B cell (primary cell): ENCODE measurements at regions not wholly inside any gene's neighbourhood (a gene's known extent, or its start where the extent isn't known, plus 50 kb on each side); places are given as distances from the start of the nearest gene placed in this dataset.

Experiments used
- ATAC-seq: fragments of 200-7000 bp; cut with Tn5 transposase; one replicate; pipeline ENCODE4 v1.10.0; 2021; ENCODE audit warnings: low read depth, mild to moderate bottlenecking, moderate number of reproducible peaks, moderate library complexity
- CTCF ChIA-PET: fragments of 350-600 bp; sonication (Branson Sonifier 250); formaldehyde crosslinking; loops from one replicate; lab custom pipeline; 2021; ENCODE audit warnings: antibody characterized with exemption, inconsistent platforms; lab: Charles Lee
- POLR2A ChIA-PET: fragments of 350-600 bp; sonication (Branson Sonifier 250); formaldehyde crosslinking; loops from one replicate; lab custom pipeline; 2021; ENCODE audit warnings: antibody characterized with exemption; lab: Charles Lee
- DNase-seq: peaks from one replicate; pipeline ENCODE4 v3.0.0; 2013
- H2AFZ ChIP-seq: 2 replicates; pipeline ENCODE4 v1.6.1; 2012; ENCODE audit warnings: mild to moderate bottlenecking, low read depth, low read length; ENCODE audit not compliant: insufficient read depth, poor library complexity, severe bottlenecking
- H3K27ac ChIP-seq, 2 donors: 1 replicate in 1 of 2; 2 replicates in 1 of 2; pipeline ENCODE4 v1.5.1; 2012 to 2013; ENCODE audit warnings: low read length in 2 of 2, mild to moderate bottlenecking in 2 of 2, moderate library complexity in 1 of 2
- H3K27me3 ChIP-seq, 4 experiments: fragments of 200-600 bp in 1 of 4; sonication (generic) in 1 of 4; replicated peaks in 1 of 4; 1 replicate in 2 of 4; 2 replicates in 2 of 4; pipeline versions ENCODE4 v1.6.1 to v1.7.0; 2013 to 2016; ENCODE audit warnings: low read length in 3 of 4, mild to moderate bottlenecking in 2 of 4, mixed read lengths in 1 of 4, moderate library complexity in 1 of 4; ENCODE audit not compliant: insufficient read depth in 4 of 4, control insufficient read depth in 3 of 4; ENCODE audit errors: control extremely low read depth in 1 of 4
- H3K36me3 ChIP-seq, 2 experiments: replicated peaks in 1 of 2; 1 replicate in 1 of 2; 2 replicates in 1 of 2; pipeline versions ENCODE4 v1.6.1 to v1.7.1; 2013; ENCODE audit warnings: low read length in 1 of 2; ENCODE audit not compliant: insufficient read depth in 2 of 2, control insufficient read depth in 1 of 2; ENCODE audit errors: control extremely low read depth in 1 of 2, extremely low read depth in 1 of 2
- H3K4me1 ChIP-seq, 2 donors: fragments of 200-600 bp in 1 of 2; sonication (generic) in 1 of 2; 1 replicate in 1 of 2; 2 replicates in 1 of 2; pipeline versions ENCODE4 v1.5.1 to v1.6.1; 2013 to 2017; ENCODE audit warnings: low read length in 2 of 2; ENCODE audit not compliant: control insufficient read depth in 2 of 2, insufficient read depth in 2 of 2
- H3K4me2 ChIP-seq: replicated peaks from 2 replicates; pipeline ENCODE3; 2012; ENCODE audit warnings: mild to moderate bottlenecking, low read depth, low read length; ENCODE audit not compliant: poor library complexity, severe bottlenecking
- H3K4me3 ChIP-seq, 5 experiments: fragments of 200-600 bp in 1 of 5; sonication (generic) in 1 of 5; 1 replicate in 3 of 5; 2 replicates in 2 of 5; pipeline versions ENCODE4 v1.5.1 to v1.7.0; 2011 to 2016; ENCODE audit warnings: low read length in 4 of 5, mild to moderate bottlenecking in 4 of 5, low read depth in 2 of 5, control low read depth in 1 of 5, moderate library complexity in 1 of 5; ENCODE audit not compliant: insufficient read depth in 1 of 5; ENCODE audit errors: control extremely low read depth in 1 of 5, extremely low read depth in 1 of 5
- H3K79me2 ChIP-seq: fragments of 200-600 bp; sonication (generic); one replicate; pipeline ENCODE4 v1.6.0; 2016; ENCODE audit warnings: low read length; ENCODE audit not compliant: control insufficient read depth, insufficient read depth
- H3K9ac ChIP-seq: fragments of 200-600 bp; sonication (generic); 2 replicates; pipeline ENCODE4 v1.6.1; 2017; ENCODE audit warnings: mild to moderate bottlenecking, low read length, moderate library complexity
- H3K9me3 ChIP-seq, 3 donors: one replicate each; pipeline versions ENCODE4 v1.6.1 to v1.7.1; 2013; ENCODE audit warnings: low read length in 2 of 3; ENCODE audit not compliant: control insufficient read depth in 2 of 3, insufficient read depth in 1 of 3; ENCODE audit errors: control extremely low read depth in 1 of 3
- H4K20me1 ChIP-seq: 2 replicates; pipeline ENCODE4 v1.6.0; 2012; ENCODE audit warnings: mild to moderate bottlenecking, low read length; ENCODE audit not compliant: insufficient read depth, control insufficient read depth, poor library complexity, severe bottlenecking
- H3K27ac Mint-ChIP-seq: one replicate; pipeline ENCODE4 v1.8.0; 2021; ENCODE audit warnings: mixed read lengths
- H3K27me3 Mint-ChIP-seq: one replicate; pipeline ENCODE4 v1.8.0; 2021; ENCODE audit warnings: mixed read lengths
- H3K4me1 Mint-ChIP-seq: one replicate; pipeline ENCODE4 v1.8.0; 2021; ENCODE audit warnings: mixed read lengths
- H3K4me3 Mint-ChIP-seq: one replicate; pipeline ENCODE4 v1.8.0; 2021; ENCODE audit warnings: mixed read lengths
- H3K9me3 Mint-ChIP-seq: one replicate; pipeline ENCODE4 v1.8.0; 2022; ENCODE audit warnings: mixed read lengths; ENCODE audit not compliant: insufficient read depth
- EZH2 ChIP-seq: IDR thresholded peaks from 2 replicates; pipeline ENCODE4 v1.6.1; 2012; ENCODE audit warnings: borderline replicate concordance, low read depth, mild to moderate bottlenecking, moderate library complexity, low read length; ENCODE audit not compliant: insufficient read depth, poor library complexity, severe bottlenecking
- WGBS: methylation state at CpG from one replicate; pipeline ENCODE4 v1.1.5; 2013; ENCODE audit warnings: missing lambda C conversion rate; ENCODE audit not compliant: insufficient coverage; 5-methylcytosine and 5-hydroxymethylcytosine counted together
- intact Hi-C: fragments of 100-400 bp; cut with micrococcal nuclease; formaldehyde crosslinking; loops from one replicate; pipeline ENCODE4 v1.10.0; 2022
- TF ChIP-seq, protein P1 (sequence below): fragments of 200-600 bp; IDR thresholded peaks from one replicate; pipeline ENCODE4 v1.8.0; 2022; ENCODE audit warnings: antibody characterized with exemption, mild to moderate bottlenecking

DNA sequence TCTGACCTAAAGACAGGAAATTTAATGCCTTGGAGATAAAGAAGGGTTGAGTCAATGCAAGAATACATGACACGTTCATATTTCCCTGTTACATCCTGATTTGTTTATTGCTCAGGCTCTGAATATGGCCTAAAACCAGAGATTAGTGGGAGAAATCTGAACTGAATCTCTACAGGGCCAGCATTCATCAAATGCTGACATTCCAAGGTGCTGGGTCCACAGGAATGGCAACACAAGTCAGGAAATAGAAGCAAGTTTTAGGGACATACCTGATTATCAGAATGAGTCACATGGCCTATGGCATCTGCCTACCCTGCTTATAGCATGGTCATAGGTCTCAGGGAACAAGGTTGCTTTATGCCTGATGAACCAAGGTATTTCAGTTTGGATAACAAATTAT, 117.4 kb upstream of the CES5A start:
- ChIA-PET POLR2A (no interaction called here), CTCF (no interaction called here)
- TF ChIP-seq, protein P1, sequence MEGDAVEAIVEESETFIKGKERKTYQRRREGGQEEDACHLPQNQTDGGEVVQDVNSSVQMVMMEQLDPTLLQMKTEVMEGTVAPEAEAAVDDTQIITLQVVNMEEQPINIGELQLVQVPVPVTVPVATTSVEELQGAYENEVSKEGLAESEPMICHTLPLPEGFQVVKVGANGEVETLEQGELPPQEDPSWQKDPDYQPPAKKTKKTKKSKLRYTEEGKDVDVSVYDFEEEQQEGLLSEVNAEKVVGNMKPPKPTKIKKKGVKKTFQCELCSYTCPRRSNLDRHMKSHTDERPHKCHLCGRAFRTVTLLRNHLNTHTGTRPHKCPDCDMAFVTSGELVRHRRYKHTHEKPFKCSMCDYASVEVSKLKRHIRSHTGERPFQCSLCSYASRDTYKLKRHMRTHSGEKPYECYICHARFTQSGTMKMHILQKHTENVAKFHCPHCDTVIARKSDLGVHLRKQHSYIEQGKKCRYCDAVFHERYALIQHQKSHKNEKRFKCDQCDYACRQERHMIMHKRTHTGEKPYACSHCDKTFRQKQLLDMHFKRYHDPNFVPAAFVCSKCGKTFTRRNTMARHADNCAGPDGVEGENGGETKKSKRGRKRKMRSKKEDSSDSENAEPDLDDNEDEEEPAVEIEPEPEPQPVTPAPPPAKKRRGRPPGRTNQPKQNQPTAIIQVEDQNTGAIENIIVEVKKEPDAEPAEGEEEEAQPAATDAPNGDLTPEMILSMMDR, result no peak
- no peak for TF ChIP-seq EZH2
- Histone ChIP-seq H3K36me3 (no peaks in the 10 kb centered on the region), H3K79me2 (no peaks in the 10 kb centered on the region), H3K9ac (no peak overlapping the region), H3K4me2 (no peak overlapping the region), H2AFZ (no peak overlapping the region), H3K4me1 (no peaks in the 10 kb centered on the region), H3K27ac (no peak overlapping the region), H3K27me3 (peaks cover 0 to 6% (median 0%) of the 10 kb centered on the region in 4 experiments), H3K9me3 (peaks cover 0 to 12% (median 0%) of the 10 kb centered on the region in 3 donors), H3K4me3 (no peak overlapping the region), H4K20me1 (no peaks in the 10 kb centered on the region)
- H3K27ac Mint-ChIP-seq, result no peak overlapping the region
- H3K9me3 Mint-ChIP-seq, result no peaks in the 10 kb centered on the region
- no peak overlapping the region for H3K4me3 Mint-ChIP-seq
- WGBS, result no CpG with 5 or more reads among the region's 1 CpG
- no peaks in the 10 kb centered on the region for H3K4me1 Mint-ChIP-seq
- intact Hi-C loops, result no loop called here
- ATAC-seq (no peak), DNase-seq (no peak)
- H3K27me3 Mint-ChIP-seq, result peaks cover 17% of the 10 kb centered on the region

- Histone ChIP-seq H3K4me2 (no peak overlapping the region), H3K4me1 (no peaks in the 10 kb centered on the region), H3K4me3 (no peak overlapping the region), H3K9ac (no peak overlapping the region), H3K27ac (no peak overlapping the region), H4K20me1 (no peaks in the 10 kb centered on the region), H2AFZ (no peak overlapping the region), H3K27me3 (peaks cover 0 to 6% (median 0%) of the 10 kb centered on the region in 4 experiments), H3K79me2 (no peaks in the 10 kb centered on the region), H3K36me3 (no peaks in the 10 kb centered on the region), H3K9me3 (peaks cover 0 to 12% (median 0%) of the 10 kb centered on the region in 3 donors)
- H3K4me3 Mint-ChIP-seq, result no peak overlapping the region
- ATAC-seq (no peak), DNase-seq (no peak)
- POLR2A ChIA-PET, result no interaction called here
- no peak for TF ChIP-seq EZH2
- TF ChIP-seq, protein P1, result no peak
- no peaks in the 10 kb centered on the region for H3K9me3 Mint-ChIP-seq
- WGBS, result 100% methylated on average over 1 of the region's 2 CpGs
- no peak overlapping the region for H3K27ac Mint-ChIP-seq
- H3K27me3 Mint-ChIP-seq, result peaks cover 17% of the 10 kb centered on the region
- intact Hi-C loops, result no loop called here
- H3K4me1 Mint-ChIP-seq, result no peaks in the 10 kb centered on the region
- CTCF ChIA-PET, result no interaction called here
These were observed 116.7 kb upstream of the CES5A start for GRCh38 chr16:55991843-55992242.
